ENCODE measurements at regions not wholly inside any gene's neighbourhood (a gene's known extent, or its start where the extent isn't known, plus 50 kb on each side); places are given as distances from the start of the nearest gene placed in this dataset.
A peak's percentile ranks its signal among the peaks of the same experiment; 100 is the strongest.
"Not testable (repeated sequence)": the region's sequence is repeated elsewhere in the genome, so short reads cannot be mapped to it uniquely, and the experiment has no call there.

GRCh38 chr3:159237226-159237625 is 435.4 kb downstream of the MFSD1 start:
- DNase-seq = no peak

DNA sequence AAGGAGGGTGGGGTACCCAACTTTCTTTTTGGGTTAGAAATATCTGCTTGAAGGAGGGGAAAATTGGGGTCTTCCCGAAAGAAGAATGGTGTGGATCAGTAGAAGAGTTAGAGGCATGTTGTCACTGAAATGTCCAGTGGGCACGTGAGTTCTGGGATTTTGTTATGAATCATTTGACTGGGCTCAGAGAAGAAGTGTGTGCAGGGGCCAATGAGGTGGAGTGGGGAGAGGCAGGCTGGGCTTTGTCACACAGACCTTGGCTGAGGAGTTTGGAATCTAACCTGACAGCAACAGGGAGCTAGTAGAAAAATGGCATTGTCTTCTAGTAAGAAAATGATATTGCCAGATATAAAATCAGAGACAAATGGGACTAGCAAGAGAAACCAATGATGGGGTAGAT is 436.8 kb downstream of the MFSD1 start:
- DNase-seq = peak; percentile 26 to 44

GRCh38 chr3:159239059-159239458 is 437.2 kb downstream of the MFSD1 start:
- DNase-seq = peak; percentile 70 to 74

DNA sequence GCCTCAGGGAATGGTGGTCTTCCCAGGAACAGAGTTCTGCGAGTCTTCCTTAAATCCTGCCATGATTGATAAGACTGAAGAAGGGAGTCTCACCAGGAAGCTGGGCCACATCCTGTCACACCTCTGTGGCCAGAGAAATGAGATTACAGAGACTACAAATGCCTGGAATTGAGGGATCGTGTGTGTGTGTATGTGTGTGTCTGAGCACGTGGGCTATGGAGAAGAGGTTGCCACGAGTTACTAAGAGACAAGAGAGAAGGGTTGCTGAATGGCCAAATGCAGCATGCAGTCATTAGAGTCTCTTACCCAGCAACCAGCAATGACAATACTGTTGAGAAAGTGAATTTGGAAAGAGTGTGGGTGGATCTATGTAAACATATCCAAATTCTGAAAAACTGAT is 443.1 kb downstream of the MFSD1 start:
- DNase-seq = no peak

DNA sequence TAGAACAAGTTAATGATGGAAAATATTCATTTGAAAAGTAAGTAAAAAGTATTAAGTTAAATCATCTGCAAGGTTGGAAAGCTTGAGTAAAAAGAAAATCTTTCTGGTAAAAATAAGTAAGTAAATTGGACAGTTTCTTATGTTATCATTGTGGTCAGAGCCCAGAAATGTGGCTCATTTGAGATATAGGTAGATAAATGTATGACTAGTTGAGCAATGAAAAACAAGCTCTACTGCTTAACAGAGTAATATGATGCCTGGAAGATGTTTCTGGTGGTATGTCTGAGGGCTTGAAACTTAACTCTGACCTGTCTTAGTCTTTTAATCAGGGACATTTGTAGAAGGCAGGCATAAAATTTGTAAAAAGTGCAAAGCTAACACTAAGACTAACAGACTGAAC is 444.0 kb downstream of the MFSD1 start:
- DNase-seq = no peak

- no peak for DNase-seq
Measured at GRCh38 chr3:159246385-159246784, 444.5 kb downstream of the MFSD1 start.

DNA sequence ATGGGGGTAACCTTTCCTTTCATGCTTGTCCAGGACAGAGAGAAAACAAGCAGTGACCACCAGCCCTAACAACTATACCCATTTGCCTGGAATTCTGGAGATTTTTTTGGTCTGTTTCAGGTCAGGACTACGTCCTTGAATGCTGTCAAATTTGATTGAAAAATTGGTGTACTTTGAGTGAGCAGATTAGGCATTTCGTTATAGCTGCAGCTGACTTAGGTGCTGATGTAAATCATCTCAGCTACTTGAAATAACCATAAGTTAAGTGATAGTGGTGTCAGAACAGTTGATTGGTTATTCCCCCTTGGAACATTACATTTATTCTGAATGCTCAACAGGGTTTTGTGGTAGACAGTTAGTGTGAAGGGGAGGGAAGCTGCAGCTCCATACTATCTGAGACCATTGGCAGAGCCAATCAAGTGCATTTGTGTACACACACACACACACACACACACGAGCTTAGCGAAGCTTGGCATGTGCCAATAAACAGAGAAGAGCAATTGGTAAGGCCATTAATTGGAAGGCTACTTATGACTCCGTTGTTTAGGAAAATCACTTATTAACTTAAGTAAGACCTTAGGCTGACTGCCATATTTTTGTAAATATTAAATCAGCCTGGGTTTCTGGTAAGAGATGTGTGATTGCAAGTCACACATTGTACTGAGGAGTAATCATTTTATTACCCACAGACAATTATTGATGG is 447.8 kb downstream of the MFSD1 start:
- DNase-seq = no peak

- DNase-seq = no peak
Measured at GRCh38 chr3:159250961-159251360, 449.1 kb downstream of the MFSD1 start.

DNA sequence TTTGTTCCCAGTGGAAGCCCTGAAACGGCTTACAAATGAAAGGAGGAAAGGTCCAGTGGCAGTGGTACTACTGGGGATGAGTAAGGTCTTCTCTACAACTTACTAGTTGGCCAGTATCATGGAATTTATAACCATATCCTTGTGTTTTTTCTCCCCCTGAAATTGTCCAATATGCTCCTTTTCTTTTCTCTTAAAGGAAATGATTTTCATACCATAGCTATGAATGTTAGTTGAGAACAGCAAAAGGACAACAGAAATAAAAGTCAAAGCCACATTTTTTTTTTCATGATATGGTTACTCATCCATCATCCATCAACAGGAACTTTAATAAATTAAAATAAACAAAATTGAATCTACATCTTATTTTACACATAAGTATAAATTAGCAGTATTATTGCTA is 450.4 kb downstream of the MFSD1 start:
- no peak for DNase-seq

- DNase-seq = peak; percentile 33 to 44
Measured at GRCh38 chr3:159252772-159253384, 451.0 kb downstream of the MFSD1 start.

- no peak for DNase-seq
Measured at GRCh38 chr3:159253860-159254259, 452.0 kb downstream of the MFSD1 start.

GRCh38 chr3:159257954-159258353 is 456.1 kb downstream of the MFSD1 start:
- no peak for DNase-seq

- peak in 1 of 2 experiments; percentile 28 for DNase-seq
Measured at GRCh38 chr3:159258934-159259333, 457.1 kb downstream of the MFSD1 start.

GRCh38 chr3:159260049-159260662 is 458.3 kb downstream of the MFSD1 start:
- peak; percentile 62 to 67 for DNase-seq

GRCh38 chr3:159261333-159261732 is 459.5 kb downstream of the MFSD1 start:
- DNase-seq = not testable (repeated sequence)

DNA sequence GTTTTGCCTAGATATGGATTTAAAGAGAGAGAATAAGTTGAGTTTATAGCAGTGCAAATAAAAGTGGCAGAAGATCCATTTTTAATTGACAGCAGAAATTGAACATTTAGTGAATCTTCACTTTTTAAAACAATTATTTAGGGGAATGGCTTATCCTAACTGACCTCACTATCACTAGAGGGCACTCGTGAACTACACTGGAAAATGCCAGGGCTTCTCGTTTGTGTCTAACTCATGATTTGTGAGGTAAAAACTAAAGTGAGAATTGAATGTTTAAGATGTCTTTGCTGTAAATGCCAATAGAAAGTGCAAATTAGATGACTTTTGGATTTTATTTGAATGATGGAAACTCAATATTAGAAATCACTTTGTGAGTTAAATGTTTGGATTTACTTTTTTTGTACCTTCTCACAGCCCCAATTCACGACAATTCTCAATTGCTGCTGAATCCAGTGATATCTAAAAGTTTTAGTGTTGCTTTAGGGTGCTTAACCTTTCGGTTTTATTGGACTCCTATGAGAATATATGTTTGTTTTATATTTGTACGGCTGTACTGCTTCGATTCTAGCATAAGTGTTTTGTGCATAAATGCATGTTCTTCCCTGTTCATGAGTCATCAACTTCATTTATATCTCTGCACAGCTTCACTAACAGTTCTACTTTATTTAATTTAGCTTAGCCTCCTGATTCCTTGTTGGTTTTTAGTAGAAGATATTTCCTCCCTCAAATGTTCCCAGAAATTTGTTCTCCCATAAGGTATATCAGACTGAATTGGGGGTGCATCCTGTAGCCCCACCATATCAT is 462.1 kb downstream of the MFSD1 start:
- peak; percentile 18 to 28 for DNase-seq

DNA sequence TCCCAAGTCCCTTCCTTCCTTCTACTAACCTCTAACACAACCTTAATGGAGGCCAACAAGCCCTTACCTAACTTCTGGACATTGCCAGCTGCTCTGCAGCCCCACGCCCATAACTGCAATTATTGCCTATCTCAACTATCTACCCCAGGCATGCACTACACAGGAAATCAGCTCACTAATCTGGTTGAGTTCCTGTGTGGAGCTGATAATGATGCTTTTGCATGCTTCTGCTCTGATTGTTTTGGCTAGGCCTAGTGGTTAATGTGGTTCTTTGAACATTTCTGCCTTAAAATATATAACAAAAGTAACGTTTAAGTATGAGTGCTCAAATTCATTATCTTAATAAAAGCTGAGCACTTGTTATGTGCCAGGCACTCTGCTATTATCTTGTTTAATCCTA is 463.9 kb downstream of the MFSD1 start:
- no peak for DNase-seq

DNA sequence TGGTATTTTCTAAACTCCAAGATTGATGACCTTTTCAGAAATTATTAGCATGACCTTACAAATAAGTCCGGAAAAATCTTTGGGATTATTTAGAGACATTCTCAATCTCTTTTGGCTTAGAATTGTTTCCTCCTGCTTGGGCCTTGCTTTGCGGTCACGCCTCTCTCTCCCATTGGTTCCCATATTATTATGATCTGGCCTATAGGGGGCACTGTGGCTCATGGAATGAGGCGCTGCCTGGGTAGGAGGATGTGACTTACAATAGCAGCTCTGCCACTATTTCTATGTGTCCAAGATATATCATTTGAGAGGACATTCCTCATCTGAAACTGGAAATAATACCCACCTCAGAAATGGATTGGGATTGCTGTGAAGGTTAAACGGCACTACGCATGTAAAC is 464.9 kb downstream of the MFSD1 start:
- DNase-seq = peak; percentile 28 to 45

GRCh38 chr3:159271799-159272512 is 470.1 kb downstream of the MFSD1 start:
- no peak for DNase-seq

DNA sequence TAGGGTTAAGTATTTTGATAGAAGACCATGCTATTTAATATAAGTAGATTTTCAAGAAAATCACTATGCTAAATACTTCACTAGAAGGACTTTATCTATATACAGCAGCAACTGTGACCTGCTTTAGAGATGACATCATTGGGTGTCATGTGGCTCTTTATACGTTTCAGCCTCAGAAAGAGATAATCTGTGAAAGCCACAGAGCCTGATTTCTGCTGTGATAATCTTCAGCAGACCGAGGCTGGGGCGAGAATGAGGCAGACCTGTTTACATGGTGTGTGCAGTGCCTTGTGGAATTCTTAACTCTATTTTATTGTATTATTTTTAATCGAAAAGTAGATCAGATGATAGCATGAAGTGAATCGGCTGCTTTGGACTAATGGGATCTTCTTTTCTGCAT is 471.2 kb downstream of the MFSD1 start:
- no peak for DNase-seq

- DNase-seq = no peak
Measured at GRCh38 chr3:159273608-159274007, 471.8 kb downstream of the MFSD1 start.

DNA sequence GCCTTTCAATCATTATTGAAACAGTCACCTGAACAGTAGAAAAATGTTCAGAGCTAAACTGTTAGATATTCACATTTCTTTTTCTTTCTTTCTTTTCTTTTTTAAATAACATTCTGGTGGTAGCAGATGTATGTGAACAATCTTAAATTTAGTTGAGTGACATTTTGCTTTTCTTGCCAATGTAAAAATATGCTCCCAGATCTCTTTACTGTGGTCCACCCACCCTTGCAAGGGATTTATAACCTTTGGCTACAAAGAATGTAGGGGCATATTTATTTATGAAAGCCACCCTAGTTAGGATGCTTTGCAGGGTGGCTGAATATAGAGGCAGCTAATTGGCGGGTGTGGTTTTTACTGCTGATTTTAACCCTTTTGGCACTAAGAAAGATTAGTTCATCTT is 473.9 kb downstream of the MFSD1 start:
- DNase-seq = no peak

GRCh38 chr3:159277814-159278213 is 476.0 kb downstream of the MFSD1 start:
- no peak for DNase-seq

All from SHP77 (cell line).